Muscle of leg (tissue), 3 donors: ENCODE measurements at regions not wholly inside any gene's neighbourhood (a gene's known extent, or its start where the extent isn't known, plus 50 kb on each side); places are given as distances from the start of the nearest gene placed in this dataset.
A peak's percentile ranks its signal among the peaks of the same experiment; 100 is the strongest.

Experiments
- DNase-seq: peaks from one replicate; pipeline ENCODE4 v3.0.0; 2013
- H3K27ac ChIP-seq: one replicate; pipeline ENCODE4 v1.5.1; 2013; ENCODE audit warnings: mild to moderate bottlenecking, low read length, control low read depth
- H3K27me3 ChIP-seq: one replicate; pipeline ENCODE4 v1.6.1; 2013; ENCODE audit warnings: low read length; ENCODE audit not compliant: control insufficient read depth, insufficient read depth
- H3K36me3 ChIP-seq: one replicate; pipeline ENCODE4 v1.6.1; 2013; ENCODE audit warnings: low read length; ENCODE audit not compliant: control insufficient read depth, insufficient read depth
- H3K4me1 ChIP-seq: one replicate; pipeline ENCODE4 v1.6.1; 2013; ENCODE audit warnings: low read length; ENCODE audit not compliant: control insufficient read depth, insufficient read depth
- H3K4me3 ChIP-seq: one replicate; pipeline ENCODE4 v1.5.1; 2013; ENCODE audit warnings: low read length, control low read depth
- H3K9me3 ChIP-seq: replicated peaks from 2 replicates; pipeline ENCODE4 v1.6.1; 2013; ENCODE audit warnings: low read depth, low read length; ENCODE audit not compliant: control insufficient read depth
- WGBS: methylation state at CpG from one replicate; pipeline ENCODE4 v1.1.5; 2013; ENCODE audit warnings: missing lambda C conversion rate; ENCODE audit not compliant: insufficient coverage; 5-methylcytosine and 5-hydroxymethylcytosine counted together

DNA sequence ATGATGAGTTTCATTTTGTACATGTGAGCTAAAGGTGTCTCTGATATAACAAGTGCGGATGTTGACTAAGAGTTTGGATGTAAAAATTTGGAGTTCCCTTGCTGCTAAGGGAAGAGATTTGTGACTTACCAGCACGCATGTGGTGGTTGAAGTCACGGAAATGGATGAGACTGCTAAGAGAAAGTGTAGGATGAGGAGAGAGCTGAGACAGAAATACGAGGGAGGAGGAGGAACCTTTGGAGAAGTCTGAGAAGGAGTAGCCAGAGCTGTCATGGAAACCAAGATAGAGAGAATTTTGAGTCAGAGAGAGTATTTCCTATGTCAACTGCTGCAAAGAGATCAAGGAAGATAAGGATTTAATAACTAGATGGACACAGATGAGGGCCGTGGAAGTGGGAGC lies 106.5 kb upstream of the COL24A1 start:
- DNase-seq: no peak
- H3K4me3 ChIP-seq: no peak overlapping the region
- no peaks in the 10 kb centered on the region for H3K4me1 ChIP-seq
- H3K27ac ChIP-seq: no peak overlapping the region
- H3K9me3 ChIP-seq: no peaks in the 10 kb centered on the region
- no peaks in the 10 kb centered on the region for H3K27me3 ChIP-seq
- WGBS: 88% methylated on average over 5 of the region's 5 CpGs
- no peaks in the 10 kb centered on the region for H3K36me3 ChIP-seq

DNA sequence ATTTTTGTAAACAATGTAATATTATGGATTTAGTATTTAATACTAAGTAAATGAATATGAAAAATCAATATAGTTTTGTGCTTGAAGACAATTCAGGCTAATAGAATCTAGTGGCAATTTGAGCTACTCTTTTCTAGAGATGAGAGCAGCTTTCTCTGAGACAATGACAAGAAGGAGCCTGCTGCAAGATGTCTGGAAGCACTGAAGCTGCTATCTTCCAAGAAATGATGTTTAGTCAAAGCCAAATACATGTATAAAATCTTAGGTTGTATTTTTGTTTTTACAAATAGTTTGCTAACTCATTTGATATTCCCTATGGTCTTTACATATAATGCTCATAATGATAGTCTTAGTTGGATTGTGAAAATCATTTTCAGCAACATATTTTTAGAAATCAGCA lies 103.9 kb upstream of the COL24A1 start:
- Histone ChIP-seq H3K36me3 (no peaks in the 10 kb centered on the region), H3K27me3 (no peaks in the 10 kb centered on the region), H3K9me3 (no peaks in the 10 kb centered on the region), H3K4me1 (no peaks in the 10 kb centered on the region), H3K27ac (no peak overlapping the region), H3K4me3 (no peak overlapping the region)
- DNase-seq: peak; percentile 65

DNA sequence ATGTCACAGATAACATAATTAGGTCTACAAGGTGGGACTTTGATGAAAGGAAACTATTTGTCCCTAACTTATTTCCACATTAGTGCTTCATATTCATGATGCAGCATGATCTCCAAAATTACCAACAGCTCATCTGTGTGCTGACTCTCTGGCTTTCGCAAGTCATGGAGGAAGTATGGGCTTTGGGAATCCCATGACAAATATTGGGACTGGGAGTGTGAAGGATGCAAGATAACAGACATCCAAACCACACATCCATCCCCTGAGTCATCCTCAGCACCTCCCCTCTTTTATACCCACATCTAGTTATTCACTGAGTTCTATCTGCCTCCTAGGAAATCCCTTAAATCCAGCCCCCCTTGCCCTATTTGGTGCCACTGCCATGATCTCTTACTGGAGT lies 102.8 kb upstream of the COL24A1 start:
- Histone ChIP-seq H3K27ac (no peak overlapping the region), H3K4me1 (no peaks in the 10 kb centered on the region)
- WGBS: no CpG with 5 or more reads among the region's 1 CpG

DNA sequence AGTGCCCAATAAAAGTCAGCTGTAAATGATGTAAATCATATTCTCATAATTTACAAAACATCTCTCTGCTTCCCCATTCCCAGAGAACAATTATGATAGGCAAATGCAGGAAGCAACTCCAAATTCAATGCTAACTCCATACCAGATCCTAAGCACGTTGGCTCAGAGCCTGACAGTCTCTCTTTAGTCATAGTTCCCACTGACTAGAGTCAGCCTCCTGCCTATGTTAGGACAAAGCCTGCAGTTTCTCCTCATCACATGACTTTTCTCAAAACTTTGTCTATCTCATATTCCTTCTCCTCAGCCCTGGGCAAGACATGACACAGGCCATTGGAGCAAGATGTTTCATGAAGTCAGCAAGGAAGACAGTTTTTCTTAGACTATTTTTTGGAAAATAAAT lies 101.5 kb upstream of the COL24A1 start:
- Histone ChIP-seq H3K9me3 (no peaks in the 10 kb centered on the region), H3K27me3 (no peaks in the 10 kb centered on the region), H3K4me3 (no peak overlapping the region), H3K4me1 (no peaks in the 10 kb centered on the region), H3K27ac (no peak overlapping the region), H3K36me3 (no peaks in the 10 kb centered on the region)
- peak; percentile 35 for DNase-seq
- 29% methylated on average over 1 of the region's 1 CpG for WGBS

More for the DNA sequence above, 102.8 kb upstream of the COL24A1 start:
- Histone ChIP-seq H3K9me3 (no peaks in the 10 kb centered on the region), H3K27me3 (no peaks in the 10 kb centered on the region), H3K4me3 (no peak overlapping the region), H3K36me3 (no peaks in the 10 kb centered on the region)
- DNase-seq: no peak

DNA sequence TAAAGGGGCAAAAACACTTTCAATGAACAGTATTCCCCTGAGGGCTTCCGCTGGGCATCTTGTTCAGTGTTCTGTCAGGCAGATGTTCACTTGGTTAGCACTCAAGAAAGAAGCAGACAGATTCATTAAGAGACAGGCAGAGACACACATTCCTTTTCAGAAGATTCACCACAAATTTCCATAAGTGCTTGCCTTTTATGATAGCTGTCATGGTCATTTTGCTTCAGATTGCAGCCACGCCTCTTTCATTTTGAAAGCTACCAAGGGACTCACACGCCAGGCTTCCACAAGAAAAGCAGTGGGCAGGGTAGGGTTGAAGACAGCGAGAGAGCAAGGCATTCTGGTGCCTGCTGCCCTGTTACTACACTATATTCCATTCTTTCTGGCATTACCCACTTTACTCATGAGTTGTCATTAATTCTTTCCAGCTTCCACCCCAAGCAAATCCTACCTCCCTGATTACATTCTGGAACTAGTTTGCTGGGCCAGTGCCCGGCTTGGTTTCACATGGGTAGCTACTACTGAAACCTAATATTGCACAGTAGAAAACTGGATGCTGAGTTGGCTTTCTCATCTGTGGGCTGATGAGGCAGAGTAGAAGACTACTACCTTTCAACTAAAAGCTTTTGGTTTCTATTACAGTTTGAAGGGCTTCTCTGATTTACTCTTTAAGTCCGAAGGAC lies 91.2 kb upstream of the COL24A1 start:
- Histone ChIP-seq H3K27ac (no peak overlapping the region), H3K27me3 (no peaks in the 10 kb centered on the region), H3K9me3 (no peaks in the 10 kb centered on the region), H3K4me1 (no peaks in the 10 kb centered on the region), H3K4me3 (no peak overlapping the region), H3K36me3 (no peaks in the 10 kb centered on the region)
- DNase-seq: peak; percentile 50
- 72% methylated on average over 3 of the region's 6 CpGs for WGBS

DNA sequence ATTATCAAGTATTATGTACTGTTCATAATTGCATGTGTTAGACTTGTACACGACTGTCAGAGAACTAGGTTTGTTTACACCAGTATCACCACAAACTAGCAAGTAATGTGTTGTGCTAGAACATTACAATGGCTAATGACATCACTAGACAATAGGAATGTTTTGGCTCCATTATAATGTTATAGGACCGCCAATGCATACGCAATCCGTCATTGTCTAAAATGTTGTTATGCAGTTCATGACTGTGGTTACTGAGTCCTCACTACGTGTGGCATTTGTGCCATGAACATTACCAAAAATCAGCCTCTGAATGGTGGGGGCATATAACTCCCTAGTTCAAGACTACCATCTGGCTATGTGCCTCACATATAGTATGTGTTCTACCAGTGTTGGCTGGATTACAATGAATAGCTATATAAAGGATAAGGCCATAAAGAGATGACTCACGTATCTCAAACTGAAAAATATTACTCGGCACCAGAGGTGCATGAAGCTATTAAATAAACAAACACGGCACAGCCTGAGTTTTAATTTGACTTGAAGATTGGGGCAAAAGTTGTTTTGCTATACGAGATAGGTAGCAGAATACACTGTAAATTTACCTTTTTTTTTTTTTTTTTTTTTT lies 89.1 kb upstream of the COL24A1 start:
- H3K4me3 ChIP-seq: no peak overlapping the region
- H3K27me3 ChIP-seq: no peaks in the 10 kb centered on the region
- no CpG with 5 or more reads among the region's 9 CpGs for WGBS
- no peak overlapping the region for H3K27ac ChIP-seq
- no peaks in the 10 kb centered on the region for H3K36me3 ChIP-seq
- no peaks in the 10 kb centered on the region for H3K9me3 ChIP-seq
- DNase-seq: no peak
- no peaks in the 10 kb centered on the region for H3K4me1 ChIP-seq

DNA sequence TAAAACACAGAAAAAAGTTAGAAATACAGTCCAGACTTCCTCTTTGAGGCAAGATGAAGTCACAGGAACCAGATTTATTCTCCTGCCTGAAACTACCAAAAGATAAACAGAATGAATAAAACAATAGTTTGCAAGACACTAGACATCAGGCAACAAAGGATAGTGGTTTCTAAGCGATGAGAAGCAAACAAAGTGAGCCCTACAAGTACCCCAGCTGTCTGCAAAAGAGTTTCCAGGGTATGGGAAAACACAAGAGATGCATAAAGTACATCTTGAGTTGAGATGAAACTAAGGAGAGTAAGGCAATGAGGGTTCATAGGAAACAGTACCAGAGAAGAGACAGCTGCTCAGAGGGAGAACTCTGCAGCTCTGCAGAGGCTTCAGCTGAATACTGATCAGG lies 83.3 kb upstream of the COL24A1 start:
- Histone ChIP-seq H3K27me3 (no peaks in the 10 kb centered on the region), H3K9me3 (peaks cover 2% of the 10 kb centered on the region), H3K4me3 (no peak overlapping the region), H3K27ac (no peak overlapping the region), H3K36me3 (no peaks in the 10 kb centered on the region), H3K4me1 (no peaks in the 10 kb centered on the region)
- WGBS: no CpG with 5 or more reads among the region's 1 CpG
- peak; percentile 39 for DNase-seq

DNA sequence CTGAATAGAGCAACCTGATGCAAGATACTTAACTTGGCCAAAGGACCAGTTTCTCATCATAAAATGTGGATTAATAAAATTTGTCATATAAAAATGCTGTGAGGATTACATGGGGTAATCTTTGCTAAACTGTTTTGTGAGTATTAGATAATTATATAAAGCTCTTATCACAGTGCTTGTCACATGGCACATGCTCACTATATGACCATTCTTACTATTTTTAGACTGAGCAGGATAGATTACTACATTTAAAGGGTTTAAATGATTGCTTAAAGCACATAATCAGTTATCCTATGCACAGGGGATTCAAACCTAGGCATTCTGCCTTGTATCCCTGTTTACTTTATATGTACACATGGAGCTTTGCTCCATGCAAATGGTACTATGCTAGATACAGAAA lies 82.9 kb upstream of the COL24A1 start:
- Histone ChIP-seq H3K4me3 (no peak overlapping the region), H3K27me3 (no peaks in the 10 kb centered on the region), H3K4me1 (no peaks in the 10 kb centered on the region), H3K36me3 (no peaks in the 10 kb centered on the region), H3K27ac (no peak overlapping the region), H3K9me3 (peaks cover 2% of the 10 kb centered on the region)
- DNase-seq: peak; percentile 35

DNA sequence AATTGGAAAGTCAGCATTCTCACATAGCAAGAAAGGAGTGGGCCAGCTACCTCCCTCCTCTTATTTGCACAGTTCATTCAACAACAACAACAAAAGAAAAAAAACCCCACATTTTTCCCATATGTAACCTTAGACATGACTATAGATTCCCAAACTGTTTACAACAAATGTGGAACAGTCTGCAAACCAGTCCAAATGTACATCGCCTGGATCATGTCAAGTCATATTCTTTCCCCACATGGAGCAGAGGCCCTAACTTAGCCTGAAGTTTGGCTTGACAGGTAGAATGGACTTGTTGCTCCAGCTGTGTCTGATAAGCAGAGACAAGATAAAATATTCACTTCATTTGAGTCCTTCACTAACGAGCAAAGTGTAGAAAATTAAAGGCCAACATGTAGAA lies 81.7 kb upstream of the COL24A1 start:
- no peaks in the 10 kb centered on the region for H3K36me3 ChIP-seq
- no peak overlapping the region for H3K27ac ChIP-seq
- H3K27me3 ChIP-seq: no peaks in the 10 kb centered on the region
- WGBS: no CpG with 5 or more reads among the region's 2 CpGs
- no peak overlapping the region for H3K4me3 ChIP-seq
- H3K9me3 ChIP-seq: peaks cover 2% of the 10 kb centered on the region
- H3K4me1 ChIP-seq: no peaks in the 10 kb centered on the region
- DNase-seq: no peak

DNA sequence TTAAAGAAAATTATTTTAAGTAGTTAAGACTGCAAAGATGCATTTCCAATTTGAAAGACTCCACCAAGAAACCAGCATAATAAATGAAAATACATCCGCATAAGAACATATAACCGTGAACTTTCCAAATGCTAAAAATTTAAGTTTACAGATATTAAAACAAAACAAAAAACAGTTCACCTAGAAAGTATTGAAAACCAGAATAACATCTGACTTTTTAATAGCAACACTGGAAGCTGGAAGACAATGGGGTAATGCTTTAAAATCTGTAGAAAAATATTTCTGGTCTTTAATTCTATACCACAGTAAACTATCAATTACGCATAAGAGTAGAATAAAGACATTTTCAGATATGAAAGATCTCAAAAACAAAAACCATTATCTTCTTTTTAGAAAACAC lies 79.3 kb upstream of the COL24A1 start:
- WGBS: no CpG with 5 or more reads among the region's 3 CpGs
- no peaks in the 10 kb centered on the region for H3K4me1 ChIP-seq

DNA sequence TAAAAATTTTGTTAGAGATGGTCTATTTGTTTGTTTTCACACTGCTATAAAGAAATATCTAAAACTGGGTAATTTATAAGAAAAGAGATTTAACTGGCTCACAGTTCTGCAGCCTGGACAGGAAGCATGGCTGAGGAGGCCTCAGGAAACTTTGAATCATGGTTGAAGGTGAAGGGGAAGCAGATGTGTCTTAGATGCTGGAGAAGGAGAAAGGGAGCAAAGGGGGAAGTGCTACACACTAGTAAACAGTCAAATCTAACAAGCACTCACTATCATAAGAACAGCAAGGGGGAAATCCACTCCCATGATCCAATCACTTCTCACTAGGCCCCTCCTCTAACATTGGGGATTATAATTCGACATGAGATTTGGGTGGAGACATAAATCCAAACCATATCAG lies 76.8 kb upstream of the COL24A1 start:
- WGBS: no CpG with 5 or more reads among the region's 1 CpG
- no peak for DNase-seq
- Histone ChIP-seq H3K27ac (no peak overlapping the region), H3K4me1 (no peaks in the 10 kb centered on the region), H3K4me3 (no peak overlapping the region), H3K36me3 (no peaks in the 10 kb centered on the region), H3K27me3 (no peaks in the 10 kb centered on the region), H3K9me3 (peaks cover 2% of the 10 kb centered on the region)

More for the DNA sequence above, 79.3 kb upstream of the COL24A1 start:
- DNase-seq: no peak
- no peak overlapping the region for H3K4me3 ChIP-seq
- no peaks in the 10 kb centered on the region for H3K36me3 ChIP-seq
- H3K27ac ChIP-seq: no peak overlapping the region
- no peaks in the 10 kb centered on the region for H3K27me3 ChIP-seq
- H3K9me3 ChIP-seq: peaks cover 2% of the 10 kb centered on the region
